NCI-H146 treated with DMSO at 0.1 percent for 48 hours (cell line): ENCODE measurements at regions not wholly inside any gene's neighbourhood (a gene's known extent, or its start where the extent isn't known, plus 50 kb on each side); places are given as distances from the start of the nearest gene placed in this dataset.

Experiments
- DNase-seq: peaks from one replicate; lab custom pipeline; 2025; ENCODE audit not compliant: unreplicated experiment; lab: John Stamatoyannopoulos, UW

DNA sequence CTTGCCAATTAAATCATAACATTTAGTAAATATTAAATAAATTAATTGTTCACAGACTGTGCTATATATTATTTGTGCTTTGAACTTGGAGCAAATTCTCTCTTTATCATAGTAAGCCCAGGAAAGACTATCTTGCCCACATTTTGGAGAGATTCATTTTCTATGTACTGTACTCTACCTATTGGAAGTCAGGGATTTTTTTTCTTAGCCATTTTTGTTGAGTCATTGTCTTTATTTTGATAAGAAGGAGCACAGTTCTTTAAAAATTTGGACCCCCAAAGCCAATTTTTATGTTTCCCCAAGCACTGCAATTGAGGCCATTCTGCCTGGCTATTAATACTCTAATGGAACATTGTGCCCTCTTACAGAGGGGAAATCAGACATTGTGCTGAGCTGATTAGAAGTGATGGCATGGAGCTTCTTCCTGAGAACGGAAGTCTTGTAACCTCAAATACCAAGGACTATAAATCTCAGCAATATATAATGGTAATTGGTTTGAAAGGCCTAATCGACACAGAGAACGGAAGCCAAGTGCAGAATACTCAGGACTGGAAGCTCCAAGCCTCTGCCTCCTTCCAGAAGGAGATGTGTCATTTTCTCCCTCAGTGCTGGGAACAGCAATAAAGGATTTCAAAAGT lies 188.8 kb upstream of the PAPPA start:
- DNase-seq = no peak

DNA sequence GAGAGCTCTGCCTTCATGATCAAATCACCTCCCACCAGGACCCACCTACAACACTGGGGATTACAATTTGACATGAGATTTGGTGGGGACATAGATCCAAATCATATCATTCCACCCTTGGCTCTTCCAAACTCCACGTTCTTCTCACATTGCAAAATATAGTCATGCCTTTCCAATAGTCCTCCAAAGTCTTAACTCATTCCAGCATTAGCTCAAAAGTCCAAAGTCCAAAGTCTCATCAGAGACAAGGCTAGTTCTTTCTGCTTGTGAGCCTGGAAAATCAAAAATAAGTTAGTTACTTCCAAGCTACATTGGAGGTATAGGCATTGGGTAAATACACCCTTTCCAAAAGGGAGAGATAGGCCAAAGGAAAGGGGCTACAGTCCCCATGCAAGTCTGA lies 186.9 kb upstream of the PAPPA start:
- no peak for DNase-seq

DNA sequence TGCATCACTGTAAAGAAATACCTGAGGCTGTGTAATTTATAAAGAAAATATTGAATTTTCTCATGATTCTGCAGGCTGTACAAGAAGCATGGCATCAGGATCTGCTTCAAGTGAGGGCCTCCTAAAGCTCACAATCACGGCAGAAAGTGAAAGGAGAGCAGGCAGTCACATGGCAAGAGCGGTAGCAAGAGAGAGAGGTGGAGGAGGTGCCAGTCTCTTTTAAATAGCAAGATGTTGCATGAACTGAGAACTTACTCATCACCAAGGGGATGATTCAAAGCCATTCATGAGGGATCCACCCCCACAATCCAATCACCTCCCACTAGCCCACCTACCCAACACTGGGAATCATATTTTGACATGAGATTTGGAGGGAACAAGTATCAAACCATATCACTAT lies 184.5 kb upstream of the PAPPA start:
- DNase-seq = no peak

DNA sequence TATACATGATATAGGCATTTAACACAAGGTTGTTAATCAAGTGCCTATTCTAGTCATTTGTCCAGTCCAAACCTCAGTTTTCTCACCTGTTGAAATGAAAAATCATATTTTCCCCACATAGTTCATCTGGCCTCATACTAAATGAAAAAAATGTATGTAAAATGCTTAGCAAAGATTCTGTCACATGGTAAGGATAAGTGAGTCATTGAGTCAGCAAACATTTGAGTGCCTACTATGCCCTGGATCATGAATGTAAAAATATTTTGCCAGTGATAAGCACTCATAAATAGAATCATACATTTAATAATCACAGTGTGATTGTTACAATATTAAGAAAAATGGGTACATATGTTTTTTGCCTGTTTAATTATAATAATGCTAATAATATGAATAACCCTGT lies 181.2 kb upstream of the PAPPA start:
- DNase-seq = no peak

DNA sequence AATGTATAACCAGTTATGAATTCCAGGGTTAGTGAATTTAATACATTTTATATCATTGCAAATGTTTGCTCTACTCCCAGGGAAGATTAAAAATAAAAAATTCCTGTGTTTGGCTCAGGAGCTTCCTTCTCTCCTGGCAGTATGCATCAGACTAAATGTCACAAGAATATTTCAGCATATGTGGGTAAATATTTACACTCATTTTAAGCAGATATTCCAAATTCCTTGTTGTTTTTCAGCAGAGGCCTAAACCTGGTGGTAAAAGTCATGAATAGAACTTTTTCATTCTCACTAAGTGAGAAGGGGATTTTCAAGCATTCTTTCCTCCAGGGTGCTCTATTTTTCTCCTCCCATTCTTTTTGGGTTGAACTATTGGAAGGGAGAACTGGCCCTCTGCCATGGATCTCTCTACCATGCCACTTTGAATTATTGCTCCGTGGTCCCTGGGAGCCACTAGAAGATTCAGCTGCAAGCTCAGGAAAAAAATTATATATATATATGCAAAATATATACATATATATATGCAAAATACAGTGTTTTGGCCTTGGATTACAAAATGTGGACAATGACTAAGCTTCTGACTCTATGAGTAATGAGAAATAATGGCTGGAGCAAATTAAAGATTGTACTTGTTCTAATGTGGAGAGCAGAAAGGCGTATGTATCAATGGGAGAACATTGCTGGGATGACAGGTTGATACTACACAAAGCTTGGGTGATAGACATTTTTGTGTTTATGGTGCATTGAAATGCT lies 180.6 kb upstream of the PAPPA start:
- DNase-seq = no peak

DNA sequence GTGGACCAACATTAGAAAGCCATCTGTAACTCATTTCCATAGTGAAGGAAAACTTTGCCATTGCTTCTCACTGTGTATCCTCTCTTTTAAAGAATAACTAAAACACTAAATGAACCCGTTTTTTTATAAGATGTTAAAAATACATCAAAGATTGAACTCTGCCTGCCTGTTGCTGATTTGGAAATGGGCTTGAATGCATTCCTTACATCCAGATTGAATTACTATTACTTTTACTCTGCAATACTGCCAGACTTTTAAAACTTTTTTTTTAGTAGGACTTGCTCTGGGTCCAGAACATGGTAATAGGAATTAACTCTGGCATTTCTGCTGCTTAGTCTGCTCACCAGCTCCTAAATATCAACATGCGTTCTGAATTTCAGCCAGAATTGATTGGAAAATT lies 176.8 kb upstream of the PAPPA start:
- DNase-seq = no peak

DNA sequence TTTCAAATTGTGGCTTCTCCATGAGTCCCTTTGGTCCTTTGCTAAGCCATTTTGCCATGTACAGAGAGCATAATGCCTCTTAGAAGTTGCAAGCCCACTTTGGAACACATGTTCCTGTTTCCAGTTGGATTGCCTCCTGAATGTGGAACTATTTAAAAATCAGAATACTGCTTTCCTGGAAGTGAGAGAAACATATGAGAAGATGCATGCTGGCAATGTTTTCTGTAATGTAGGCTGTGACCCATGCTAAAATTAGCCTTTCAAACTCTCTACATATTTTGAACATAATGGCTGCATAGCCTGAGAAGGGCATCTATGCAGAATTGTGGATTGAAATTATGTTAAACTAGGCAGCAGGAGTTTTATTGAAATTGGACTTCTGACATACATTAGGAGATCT lies 175.5 kb upstream of the PAPPA start:
- no peak for DNase-seq

DNA sequence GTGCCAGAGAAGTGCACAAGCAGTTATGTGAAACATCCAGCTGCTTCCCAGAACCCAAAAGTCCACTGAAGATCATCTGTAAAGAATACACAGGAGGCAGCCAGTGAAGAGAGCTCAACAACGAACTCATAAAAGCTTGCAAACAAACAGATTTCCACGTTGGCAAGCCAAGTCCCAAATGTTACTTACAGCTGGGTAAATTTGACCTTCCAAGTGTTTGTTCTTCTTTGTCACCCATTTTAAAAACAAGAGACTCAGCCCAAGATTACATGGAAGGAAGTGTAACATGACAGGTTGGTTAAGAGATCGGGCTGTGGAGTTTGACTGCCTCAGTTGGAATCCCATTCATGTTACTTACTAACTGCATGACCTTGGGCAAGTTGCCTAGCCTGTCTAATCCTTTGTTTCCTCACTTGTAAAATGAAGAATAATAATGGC lies 174.9 kb upstream of the PAPPA start:
- no peak for DNase-seq

DNA sequence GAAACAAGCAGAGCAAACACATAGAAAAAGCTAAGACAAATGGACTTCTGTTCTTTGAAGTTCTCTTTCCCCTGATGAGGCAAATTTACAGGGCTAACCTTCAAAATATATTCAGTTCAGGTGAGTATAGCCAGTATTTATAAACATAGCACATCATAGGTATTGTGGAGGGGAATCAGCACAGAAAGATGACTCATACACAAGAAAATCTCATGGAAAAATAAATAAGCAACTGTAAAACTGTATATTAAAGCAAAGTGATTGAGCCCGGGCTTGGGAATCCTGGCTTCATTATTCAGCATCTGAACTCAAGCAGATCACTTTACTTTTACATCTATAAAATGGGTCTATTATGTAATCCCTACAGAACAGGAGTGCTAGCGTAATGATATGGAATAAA lies 173.5 kb upstream of the PAPPA start:
- no peak for DNase-seq

DNA sequence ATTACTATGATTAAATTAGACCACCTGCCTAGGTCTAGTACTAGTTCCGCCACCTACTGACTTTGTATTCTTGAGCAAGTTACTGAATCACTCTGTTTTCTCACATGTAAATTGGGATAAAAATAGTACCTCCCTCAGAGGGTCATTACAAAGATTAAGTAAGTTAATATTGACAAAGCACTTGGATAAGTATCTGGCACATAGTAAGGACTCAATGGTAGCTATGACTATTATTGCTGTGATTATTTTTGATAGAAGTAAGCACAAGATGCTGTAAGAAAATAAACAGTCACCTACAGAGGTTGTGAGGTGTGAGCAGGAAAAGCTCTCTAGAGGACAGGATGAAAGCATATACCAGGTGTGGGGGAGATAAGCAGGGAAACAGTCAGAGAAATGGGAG lies 173.1 kb upstream of the PAPPA start:
- DNase-seq = no peak

DNA sequence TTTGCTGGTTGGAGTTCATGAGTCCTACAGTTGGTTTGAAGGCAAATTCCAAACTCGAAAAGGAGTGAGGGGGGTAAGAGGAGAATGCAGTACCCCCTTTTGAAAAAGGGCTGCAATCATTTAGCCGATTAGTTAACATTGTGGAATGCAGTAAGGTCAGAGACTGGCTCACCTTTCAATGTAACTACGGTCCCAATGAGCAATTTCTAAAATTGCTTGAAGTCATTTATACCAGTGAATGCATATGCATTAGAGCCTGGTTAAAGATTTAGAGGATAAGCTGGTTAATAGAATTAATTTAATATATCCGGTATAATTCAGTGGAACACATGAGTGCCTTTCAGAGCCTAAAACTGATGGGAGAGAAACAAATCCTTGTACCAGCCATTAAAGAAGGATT lies 172.6 kb upstream of the PAPPA start:
- no peak for DNase-seq

DNA sequence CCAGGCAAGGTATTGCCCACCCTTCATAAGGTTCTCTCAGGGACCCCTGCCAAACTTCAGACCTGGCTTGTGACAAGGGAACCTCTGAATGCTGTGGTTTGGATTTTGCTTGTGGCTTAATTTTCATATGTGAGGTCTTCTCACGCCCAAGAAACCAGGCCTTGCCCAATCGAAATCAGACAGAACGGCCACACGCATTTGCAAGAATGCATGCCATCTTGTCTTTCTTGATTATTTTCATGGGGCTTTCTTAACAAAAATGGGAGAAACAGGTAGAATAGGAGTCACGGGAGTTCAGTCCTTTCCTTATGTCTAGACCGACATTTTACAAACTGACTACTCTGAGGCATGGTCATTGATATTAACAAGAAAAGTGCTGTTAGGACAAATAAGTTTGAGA lies 170.2 kb upstream of the PAPPA start:
- DNase-seq = no peak

DNA sequence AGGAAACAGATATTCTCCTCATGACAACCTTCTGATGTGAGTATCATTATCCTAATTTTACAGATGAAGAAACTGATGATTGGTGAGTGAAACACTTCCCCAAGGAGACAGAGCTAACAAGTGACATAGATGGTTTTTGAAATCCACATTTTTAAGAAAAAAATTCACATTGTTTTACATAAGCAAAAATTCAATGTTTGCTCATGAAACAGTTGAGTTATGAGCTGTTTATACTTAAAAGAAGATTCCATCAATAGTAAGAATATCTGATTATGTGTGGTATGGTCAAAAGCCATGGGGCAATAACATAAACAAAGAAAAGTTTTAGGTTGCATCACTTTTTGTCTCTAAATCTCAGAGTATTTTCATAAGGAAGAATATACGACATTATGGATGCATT lies 167.9 kb upstream of the PAPPA start:
- DNase-seq = no peak

DNA sequence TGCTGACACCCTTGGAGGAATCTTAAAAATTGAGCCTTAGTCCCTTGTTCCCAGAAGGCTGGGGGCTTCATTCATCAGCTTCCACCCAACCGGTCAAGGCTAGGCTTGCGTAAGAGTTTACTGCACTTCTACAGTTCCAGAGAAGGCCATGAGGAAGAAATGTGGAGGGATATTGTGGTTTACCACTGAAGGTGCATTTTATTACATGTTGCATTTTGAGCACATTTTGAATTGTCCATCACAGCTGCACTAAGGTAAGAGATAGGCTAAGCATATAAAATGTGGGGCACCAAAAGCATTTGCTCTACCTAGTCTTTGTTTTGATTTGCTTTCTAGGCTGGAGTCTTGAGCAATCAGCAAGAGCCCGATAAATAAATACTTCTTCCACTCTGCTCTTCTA lies 167.1 kb upstream of the PAPPA start:
- no peak for DNase-seq

DNA sequence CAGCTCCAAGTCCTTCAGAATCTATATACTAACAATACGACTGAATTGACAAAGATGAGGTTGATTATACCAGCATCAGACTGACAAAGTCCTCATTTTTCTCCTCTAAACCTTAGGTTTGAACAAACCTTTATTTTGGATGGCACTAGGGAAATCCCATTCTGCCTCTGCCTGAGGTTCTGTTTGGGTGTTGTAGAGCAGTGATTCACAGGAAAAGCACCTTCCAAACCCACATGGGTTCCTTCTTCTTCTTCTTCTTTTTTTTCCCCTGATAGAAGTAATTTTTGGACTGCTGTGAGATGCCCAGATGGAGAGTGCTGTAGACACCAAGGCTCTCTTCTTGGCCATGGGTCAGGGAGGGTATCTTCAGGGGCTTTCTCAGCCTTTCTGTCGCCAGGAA lies 164.9 kb upstream of the PAPPA start:
- no peak for DNase-seq

DNA sequence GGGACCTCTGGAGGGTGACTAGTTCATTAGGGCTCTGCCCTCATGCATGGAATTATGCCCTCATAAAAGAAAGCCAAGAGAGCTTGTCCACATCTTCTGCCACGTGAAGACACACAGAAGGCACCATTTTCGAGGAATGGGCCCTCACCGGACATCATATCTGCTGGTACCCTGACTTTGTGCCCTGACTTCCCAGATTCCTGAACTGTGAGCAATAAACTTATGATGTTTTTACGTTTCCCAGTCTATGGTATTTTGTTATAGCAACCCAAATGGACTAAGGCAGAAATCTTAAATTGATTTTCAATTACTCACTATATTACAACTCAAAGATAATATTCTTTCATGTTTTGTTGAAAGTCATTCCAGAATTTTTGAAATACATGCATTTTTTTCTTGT lies 163.8 kb upstream of the PAPPA start:
- no peak for DNase-seq

DNA sequence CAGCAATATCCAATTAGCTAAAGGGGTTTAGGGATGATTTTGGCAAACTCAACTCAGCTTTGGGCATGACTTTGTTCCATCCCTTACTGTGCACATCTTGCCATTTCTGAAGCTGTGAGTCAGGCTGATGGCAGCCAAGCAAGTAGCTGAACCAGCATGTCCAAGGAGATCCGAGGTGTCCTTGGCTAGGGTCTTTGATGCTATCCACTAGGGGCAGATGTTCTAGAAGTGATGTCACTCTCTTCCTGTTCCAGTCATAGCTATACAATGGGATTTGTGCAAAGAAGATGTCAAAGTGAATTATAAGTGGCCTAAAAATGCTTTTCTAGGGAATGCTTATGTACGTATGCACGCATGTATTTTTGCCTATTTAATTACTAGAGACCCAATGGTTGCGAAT lies 160.8 kb upstream of the PAPPA start:
- no peak for DNase-seq

DNA sequence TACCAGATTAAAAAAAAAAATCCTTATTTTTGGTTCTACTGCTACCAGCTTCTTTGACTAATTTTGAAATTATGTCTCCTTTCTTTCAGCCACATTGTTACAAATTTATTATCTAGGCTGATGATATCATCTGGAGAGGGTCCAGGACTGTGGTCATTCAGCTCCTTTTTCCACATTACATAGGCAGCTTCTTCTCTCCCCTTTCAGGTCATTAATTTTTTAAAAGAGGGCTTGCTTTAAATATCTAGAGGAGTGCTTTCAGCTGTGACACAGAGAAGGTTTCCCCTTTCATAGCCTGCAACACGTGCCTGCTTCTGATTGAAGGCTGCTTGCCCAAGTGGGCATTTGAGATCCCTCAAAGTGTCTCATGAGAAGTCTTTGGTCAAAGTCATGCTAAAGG lies 155.7 kb upstream of the PAPPA start:
- DNase-seq = no peak

DNA sequence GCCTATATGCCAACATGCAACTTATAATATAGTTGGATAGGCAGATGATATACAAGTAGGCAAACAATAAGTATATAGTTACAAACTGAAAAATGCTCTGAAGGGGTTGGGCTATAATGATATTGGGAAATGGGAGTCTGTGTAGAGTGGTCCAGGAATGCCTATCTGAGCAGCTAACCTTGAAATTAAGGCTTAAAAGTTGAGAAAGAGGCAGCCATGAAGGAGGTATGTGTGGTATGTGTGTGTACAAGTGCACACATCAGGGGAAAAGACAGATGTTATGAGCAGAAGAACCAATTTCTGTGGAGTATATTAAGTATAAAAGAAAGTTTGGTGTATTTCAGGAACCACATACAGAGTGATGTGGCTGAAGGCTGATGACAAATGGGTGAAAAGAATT lies 154.9 kb upstream of the PAPPA start:
- no peak for DNase-seq

DNA sequence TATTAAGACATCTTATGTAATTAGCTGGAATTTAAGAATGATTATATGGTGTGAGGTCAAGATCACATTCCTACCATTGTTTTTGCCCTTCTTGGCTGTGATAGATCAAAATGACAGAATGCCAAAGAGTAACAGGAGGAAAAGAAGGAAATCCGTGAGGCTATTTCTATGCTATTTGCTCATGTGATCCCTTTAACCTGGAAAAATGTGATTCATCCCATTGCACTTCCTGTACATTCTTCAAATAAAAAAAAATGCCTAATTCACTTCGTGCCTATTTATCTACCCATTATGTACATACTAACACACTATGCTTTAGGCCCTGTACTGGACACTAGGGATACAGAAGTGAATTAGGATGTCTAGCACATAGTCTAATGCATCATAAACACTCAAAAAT lies 154.1 kb upstream of the PAPPA start:
- DNase-seq = no peak

DNA sequence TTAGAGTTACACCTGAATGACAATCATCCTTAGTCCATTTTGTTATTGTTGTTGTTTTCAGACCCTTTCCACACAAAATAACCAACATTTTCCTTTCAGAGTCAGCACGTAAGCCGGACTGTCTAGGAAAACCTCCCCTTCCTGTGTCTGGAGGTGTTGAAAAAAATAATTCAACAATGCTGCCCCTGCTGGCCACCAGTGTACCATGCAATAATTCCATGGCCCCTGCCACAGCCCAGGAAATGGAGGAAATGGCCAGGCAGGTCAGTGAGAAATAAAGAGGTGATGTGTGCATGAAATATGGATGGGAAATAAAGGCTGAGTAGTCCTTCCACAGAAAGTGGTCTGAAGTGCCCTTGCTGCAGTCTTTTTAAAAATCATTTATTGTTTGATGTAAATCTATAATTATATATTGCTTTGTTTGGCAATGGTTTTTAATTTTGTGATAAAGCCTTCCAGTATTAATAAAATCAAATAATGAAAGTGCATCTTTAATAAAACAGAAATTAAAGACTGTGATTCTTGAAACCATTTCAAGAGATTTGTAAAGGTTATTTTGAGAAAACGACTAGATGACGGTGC lies 152.8 kb upstream of the PAPPA start:
- no peak for DNase-seq

DNA sequence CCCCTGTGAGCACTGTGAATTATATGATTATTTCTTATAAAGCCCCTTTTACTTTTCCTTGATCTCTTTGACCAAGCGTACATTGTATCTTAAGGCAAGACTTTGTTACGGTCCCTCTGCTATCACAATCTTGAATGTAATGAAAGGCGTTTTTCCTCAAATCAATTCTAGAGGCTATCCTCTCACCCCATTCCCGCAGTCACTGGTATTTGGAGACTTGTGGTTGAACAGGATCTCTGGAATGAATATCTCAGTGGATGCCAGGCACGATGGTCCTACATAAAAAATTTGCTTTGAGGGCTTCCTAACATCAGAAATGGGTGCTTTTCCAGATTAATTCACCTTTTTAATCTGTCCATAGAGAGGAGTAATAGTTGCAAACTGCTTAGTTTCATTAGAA lies 151.4 kb upstream of the PAPPA start:
- no peak for DNase-seq

DNA sequence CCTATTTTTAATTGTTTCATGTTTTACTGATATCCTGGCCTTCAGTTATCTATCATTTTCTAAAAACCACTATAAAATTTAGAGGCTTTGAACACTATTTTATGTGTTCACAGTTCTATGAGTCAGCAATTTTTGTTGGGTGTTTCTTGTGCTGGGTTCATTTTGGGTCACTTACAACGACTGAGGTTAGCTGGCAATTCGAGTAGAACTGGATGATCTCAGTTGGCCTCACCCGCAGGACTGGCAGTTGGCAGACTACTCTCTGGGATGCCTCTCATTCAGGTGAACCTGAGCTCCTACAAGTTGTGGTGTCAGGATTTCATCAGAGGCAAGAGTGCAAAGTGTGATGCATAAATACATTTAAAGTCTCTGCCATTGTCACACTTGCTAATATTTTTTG lies 151.0 kb upstream of the PAPPA start:
- no peak for DNase-seq
